GM19043 (cell line): ENCODE measurements at regions not wholly inside any gene's neighbourhood (a gene's known extent, or its start where the extent isn't known, plus 50 kb on each side); places are given as distances from the start of the nearest gene placed in this dataset.
"Not testable (repeated sequence)": the region's sequence is repeated elsewhere in the genome, so short reads cannot be mapped to it uniquely, and the experiment has no call there.

Source experiments
- ATAC-seq: cut with Tn5 transposase; IDR thresholded peaks from one replicate; pipeline ENCODE4 v1.9.1; 2021; ENCODE audit warnings: low read depth; ENCODE audit not compliant: unreplicated experiment

DNA sequence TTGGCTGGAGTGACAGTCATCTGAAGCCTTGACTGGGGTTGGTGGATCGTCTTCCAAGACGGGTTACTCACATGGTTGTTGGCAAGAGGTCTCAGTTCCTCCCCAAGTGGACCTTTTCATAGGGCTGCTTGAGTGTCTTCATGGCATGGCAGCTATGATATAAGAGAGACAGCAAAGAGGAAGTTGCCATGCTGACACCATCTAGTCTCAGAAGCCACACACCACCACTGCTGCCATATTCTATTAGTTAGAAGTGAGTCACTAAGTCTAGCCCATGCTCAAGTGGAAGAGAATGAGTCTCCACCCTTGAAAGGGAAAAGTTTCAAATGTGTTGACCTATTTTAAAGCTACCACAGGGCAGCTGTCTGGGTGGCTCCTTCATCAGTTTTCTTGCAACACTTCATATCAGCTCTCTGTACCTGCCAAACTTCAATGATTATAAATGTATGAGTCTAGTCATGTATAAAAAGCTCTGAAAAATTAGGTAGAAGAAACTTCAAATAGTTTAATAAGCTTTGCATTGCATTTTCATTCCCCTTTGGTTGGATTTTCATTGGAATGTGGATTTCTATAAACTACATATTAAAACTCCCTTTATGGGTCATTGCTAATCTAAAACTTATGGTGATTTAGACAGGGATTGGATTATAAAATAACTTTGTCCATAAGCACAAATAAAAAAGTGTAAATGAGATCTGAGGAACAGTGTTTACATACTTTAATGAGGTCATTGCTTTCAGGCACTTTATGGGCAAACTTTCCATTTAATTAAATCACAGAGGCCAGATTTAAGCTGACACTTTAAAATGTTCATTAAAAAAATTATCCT is 68.0 kb upstream of the ATXN3L start:
- no peak for ATAC-seq

DNA sequence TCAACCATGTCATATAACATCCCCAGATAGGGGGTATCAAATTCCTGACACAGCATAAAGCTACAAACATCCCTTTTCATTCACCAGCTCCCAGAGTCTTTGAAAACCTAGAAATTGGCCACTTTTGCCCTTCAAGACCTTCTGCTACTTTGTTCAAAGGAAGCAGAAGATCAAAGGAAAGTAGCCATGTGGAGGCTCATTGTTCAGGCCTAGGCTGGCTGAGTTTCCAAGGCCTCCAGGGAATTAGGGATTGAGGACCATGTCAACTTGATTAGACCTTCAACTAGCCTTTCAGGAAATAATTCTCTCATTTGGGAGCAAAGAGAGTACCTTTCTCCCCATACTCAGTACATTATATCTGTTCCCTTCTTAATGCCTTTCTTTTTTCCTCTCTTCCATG is 66.8 kb upstream of the ATXN3L start:
- ATAC-seq, result no peak

DNA sequence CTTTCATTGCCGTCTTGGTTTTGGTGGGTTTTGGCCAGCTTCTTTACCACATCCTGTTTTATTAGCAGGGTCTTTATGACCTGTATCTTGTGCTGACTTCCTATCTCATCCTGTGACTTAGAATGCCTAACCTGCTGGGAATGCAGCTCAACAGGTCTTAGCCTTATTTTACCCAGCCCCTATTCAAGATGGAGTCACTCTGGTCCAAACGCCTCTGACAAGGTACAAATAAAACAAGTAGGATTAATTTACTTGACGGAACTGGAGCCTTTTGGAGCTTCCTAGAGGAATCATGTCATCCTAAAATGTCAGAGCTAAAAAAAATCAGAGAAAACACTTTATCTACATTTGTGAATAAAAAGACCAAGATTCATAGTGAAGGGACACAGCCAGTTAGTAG is 66.2 kb upstream of the ATXN3L start:
- no peak for ATAC-seq

DNA sequence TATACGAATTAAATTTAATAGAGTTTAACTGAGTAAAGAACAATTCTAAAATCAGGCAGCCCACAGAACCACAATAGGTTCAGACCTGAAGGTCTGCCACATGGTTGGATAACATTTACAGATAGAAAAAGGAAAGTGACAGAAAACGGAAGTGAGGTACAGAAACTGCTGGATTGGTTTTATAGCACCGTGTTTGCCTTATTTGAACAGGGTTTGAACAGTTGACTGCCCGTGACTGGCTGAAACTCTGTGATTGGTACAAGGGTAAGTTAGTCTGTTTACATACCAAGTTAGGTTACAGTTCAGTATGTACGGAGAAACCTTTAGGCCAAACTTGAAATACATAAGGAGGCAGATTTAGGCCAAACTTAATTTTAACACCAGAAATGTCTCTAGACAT is 64.1 kb upstream of the ATXN3L start:
- ATAC-seq, result no peak

DNA sequence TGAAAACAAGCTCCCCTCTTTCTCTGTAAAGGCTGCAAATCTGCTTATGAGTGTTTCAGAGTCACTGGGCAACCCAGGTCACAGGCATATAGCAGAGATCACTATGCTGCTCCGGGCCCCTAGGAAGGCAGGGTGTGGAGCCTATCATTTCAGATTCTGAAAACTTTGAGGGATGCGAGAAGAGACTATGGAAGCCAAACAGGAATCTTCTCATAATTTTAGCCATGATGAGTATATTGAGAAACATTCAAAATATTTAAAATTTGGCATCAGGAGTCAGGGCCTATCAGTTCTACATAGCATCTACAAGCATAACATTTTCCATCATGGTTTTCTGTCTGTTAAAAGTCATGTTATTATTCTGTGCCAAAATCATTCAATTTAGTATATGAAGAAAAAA is 61.7 kb upstream of the ATXN3L start:
- ATAC-seq, result no peak

DNA sequence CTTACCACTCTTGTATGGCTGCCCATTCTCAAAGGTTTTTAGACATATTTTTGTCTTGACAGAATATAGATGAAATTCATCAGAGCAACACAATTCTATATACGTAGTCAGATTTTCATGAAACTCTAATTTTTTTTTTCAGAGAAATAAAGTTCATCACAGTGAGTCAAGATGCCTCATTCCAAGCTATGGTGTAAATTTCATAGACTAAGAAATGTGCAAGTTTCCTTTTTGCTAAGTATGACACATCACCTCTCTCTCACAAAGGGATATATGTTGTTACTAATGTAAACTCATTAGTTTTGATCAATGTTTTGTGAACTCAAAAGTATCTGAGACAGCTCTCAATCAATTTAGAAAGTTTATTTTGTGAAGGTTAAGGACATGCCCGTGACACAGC is 60.4 kb upstream of the ATXN3L start:
- ATAC-seq, result no peak

DNA sequence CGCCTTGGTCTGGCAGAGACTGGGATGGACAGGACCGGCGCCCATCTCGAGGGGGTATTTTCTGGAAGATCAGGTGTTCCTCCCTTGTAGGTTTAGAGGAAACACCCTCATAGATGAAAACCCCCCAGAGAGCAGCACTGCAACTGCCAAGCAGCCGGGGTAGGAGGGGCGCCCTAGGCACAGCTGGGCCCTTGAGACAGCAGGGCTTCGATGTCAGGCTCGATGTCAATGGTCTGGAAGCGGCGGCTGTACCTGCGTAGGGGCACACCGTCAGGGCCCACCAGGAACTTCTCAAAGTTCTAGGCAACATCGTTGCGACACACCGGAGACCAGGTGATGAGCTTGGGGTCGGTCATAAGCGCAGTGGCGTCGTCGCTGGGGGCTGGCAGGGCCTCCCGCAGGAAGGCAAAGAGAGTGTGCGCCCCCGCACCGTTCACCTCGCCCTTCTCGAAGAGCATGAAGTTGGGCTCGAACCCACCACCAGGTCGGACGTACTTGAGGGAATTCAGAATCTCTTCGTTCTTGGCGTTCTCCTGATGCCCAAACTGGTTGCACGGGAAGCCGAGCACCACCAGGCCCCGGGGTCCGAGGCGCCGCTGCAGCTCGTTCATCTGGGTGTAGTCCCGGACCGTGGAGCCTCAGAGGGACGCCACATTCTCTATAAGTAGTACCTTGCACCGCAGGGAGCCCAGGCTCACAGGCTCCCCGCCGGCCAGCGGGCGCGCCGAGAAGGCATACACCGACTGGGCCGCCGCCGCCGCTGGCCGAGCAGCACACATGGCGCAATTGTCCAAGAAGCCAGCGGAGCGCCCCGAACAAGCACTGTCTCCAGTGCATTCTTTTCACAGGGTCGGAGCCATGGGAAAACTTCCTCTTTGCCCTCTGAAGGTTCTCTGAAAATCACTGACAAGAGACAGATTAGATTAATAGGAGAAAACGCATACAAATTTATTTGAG is 59.0 kb upstream of the ATXN3L start:
- ATAC-seq, result not testable (repeated sequence)

DNA sequence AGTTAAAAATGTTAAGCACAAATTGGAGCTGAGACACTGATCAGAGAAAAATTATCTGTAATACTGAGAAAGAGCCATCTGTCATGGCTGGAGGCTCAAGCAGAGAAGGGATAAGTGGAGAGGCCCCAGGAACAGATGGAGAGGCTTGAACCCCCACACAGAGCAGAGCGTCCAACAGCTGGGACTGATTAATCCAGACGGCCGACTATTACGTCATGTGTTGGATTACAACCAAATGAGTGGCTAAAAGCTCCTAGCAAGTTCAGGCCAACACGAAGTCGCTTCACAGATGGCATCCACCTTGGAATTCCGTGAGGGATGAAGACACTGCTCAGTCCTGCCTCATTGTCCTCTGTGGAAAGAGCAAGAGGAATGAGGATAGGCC is 57.7 kb upstream of the ATXN3L start:
- ATAC-seq, result no peak

DNA sequence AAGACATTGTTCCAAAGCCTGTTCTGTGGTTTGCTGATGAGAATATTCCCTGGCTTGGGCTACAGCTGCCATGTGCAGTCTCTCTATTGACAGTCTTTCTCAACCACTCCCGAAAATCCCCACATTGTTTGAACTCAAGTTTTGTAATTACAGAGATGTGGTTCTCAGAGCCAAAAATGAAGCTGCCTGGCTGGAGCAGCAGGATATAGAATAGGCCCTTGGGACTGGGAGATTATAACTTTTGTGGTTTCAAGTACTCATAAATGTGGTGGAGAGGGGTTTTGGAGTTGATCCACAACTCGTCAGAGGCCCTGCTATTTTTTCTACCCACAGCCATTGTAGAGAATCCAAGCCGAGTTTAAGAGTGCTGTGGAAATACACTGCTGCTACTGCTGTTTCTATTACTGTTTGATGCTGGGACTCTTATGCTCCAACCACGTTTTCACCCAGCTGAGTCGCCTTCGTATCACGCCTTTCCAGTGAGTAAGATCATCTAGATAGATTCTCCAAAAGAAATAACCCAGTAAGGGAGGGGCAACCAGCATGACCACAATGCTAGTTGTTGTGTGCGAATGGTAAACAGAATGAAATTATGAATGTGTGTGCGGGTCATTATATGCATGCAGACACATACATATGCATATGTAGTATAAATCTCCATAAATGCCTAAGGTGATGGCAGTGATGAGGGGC is 57.1 kb upstream of the ATXN3L start:
- no peak for ATAC-seq

DNA sequence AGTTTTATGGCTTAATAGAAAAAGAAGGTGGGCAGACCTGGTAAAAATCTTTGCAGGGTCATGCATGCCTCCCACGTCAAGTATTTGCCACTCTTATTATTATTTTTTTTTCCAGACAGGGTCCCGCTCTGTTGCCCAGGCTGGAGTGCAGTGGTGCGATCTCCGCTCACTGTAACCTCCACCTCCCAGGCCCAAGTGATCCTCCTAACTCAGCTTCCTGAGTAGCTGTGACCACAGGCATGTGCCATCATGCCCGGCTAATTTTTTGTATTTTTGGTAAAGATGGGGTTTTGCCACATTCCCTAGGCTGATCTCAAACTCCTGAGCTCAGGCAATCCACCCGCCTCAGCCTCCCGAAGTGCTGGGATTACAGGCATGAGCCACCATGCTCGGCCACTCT is 55.7 kb upstream of the ATXN3L start:
- ATAC-seq, result not testable (repeated sequence)

DNA sequence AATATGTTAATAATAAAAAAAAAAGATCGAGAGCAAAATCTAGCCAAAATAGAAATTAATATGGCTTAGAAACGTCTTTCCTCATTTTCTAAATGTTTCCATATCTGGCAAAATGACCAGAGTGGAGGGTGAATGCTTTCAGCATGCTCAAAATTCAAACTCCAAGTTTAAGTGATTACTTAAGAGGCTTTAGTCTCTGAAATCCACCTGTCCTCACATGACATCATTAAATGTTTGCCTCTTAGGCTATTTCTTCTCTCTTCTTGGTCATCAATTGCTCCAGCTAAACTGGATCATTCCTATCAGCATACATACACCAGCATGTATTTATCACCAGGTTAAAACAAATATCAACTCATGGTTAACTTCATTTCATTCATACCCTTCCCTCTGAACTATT is 54.5 kb upstream of the ATXN3L start:
- ATAC-seq, result no peak

DNA sequence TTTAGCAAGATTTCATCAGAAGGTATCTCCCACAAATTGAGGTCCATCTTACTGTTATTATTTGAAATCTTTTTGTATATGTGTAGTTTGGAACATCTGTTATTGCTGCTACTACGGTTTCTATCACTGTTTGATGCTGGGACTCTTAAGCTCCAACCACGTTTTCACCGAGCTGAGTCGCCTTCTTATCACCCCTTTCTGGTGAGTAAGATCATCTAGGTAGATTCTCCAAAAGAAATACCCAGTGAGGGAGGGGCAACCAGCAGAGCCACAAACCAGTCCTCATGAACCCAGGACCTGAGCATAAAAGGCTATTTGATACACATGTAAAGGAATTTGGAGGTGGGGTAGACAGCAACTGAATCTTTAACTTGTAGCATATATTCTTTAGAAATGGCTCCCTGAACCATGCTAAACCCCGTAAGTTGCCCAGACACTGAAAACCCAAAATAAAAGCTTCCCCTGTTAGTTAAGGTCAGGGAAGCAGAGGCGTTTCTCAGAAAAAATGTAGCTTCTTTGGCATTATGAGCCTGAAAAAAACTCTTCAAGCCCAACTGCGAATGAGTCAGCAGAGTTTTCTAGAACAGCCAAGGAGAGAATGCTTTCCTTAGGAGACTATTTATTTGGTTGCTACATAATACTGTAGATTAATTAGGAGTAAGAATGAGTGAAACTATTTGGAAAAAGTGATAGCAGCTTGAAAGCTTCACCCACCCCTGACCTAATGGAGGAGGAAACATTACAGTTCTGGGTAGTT is 53.8 kb upstream of the ATXN3L start:
- ATAC-seq, result no peak

DNA sequence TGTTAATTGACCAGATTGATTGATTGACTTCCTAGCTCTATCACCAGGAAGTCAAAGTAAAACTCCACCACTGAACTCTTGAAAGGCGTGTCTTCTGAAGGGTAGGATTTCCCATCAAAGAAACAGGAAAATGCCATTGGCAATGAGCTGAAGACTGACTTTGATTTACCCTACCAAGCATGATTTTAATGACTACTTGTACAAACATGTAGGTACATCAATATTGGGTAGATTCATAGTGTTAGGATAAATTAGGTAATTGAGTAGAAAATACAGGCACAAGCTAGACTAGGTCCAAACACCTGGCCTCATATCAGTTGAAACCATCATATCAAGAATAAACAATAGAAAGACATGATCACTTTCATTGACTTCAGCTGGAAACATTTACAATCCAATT is 53.2 kb upstream of the ATXN3L start:
- no peak for ATAC-seq

DNA sequence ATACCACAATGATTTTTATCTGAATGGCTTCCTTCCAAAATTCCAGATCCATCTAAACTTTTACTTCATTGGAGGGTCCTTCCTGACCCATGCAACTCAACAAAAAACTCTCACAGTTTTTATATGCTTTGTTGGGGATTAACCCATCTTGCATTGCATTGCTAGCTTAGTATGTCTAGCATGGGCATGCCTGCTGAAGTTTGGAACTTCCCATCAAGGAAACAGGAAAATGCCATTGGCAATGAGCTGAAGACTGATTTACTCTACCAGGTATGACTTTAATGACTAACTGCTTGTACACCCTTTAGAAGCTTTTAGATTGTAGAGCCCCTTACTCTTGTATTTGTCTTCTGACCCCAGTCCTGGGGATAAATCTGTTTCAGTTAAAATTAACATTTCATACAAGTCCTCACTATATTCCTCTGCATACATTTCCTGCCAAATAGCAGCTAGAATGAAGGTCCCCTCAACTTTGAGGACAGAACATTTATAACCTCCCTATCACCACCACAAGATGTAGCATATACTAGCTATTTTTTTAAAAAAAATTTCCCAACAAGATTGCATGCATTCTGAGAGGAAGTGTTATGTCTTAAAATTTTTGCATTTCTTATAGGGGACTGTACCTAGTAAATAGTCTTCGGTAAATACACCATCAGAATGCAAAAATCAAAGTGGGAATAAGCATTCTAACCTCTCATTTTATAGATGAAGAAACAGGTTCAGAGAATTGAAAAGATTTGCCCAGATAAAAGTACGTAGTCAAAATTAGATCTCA is 52.5 kb upstream of the ATXN3L start:
- no peak for ATAC-seq

DNA sequence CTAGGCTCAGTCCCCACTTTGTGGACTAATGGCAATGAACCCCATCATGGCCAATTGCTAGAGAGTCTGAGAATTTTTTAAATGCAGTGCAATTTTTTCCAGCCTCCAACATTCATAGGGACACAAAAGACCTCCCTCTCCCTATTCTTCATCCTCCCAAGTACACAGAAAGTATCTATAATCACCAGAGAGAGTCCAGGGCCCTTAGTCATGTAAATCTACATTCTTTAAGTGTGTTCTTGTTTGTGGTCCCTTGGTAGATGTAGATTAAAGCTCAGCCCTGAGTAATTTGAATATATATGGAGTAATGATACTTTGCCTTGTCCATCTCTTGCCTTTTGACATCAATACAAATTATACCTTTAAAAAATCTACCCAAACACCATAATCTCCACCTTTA is 51.3 kb upstream of the ATXN3L start:
- ATAC-seq, result no peak

DNA sequence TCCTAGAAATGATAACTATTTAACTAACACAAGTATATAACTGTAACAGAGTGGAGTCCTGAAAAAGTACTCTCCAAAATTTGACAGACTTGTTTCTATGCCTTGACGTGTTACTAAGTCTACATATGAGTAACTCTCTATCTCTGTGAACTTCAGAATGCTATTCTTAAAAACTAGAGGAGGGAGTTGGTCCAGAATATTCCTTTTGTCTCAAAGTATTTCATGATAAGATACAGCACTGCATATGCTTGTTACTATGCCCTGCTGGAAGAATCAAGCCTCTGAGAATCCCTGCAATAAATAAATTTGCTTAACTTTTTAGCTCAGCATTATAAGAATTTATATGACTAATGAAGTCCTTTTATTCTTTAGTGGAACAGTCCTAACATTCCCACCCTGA is 50.9 kb upstream of the ATXN3L start:
- no peak for ATAC-seq
